ENCODE measurements at regions not wholly inside any gene's neighbourhood (a gene's known extent, or its start where the extent isn't known, plus 50 kb on each side); places are given as distances from the start of the nearest gene placed in this dataset.
A peak's percentile ranks its signal among the peaks of the same experiment; 100 is the strongest.

DNA sequence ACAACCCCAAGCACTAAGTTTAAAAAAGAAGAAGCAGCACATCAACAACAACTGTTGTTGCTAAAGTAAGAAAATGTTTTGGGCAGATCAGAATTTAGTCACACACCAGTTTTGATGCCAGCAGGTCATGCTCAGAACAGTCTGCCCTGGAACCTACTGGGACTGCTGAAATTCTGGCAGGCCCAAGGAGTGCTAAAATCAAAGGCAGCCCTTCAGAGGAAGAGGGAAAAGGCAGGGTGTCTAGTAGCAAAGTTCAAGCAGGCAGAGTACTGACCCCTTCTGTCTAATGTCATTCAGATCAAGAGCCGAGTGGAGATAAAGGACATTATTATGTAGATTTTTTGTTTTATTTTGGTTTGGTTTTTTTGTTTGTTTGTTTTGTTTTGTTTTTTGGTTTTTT lies 96.6 kb upstream of the LOC128125822 start:
- no peaks in the 10 kb centered on the region for H3K27me3 ChIP-seq (ENCODE audit: control insufficient read depth in 1 of 2, insufficient read depth in 2 of 2, low read length in 2 of 2)
- no peaks in the 10 kb centered on the region for H3K36me3 ChIP-seq (ENCODE audit: insufficient read depth, low read length)
- no peaks in the 10 kb centered on the region for H3K36me3 Mint-ChIP-seq (ENCODE audit: low read depth)
- DNase-seq, result no peak
- intact Hi-C loops (cut with DNase I, micrococcal nuclease), result no loop called here
- no peaks in the 10 kb centered on the region for H3K4me1 ChIP-seq (ENCODE audit: insufficient read depth, low read length)
- POLR2A ChIA-PET, result no interaction called here
- H3K9me3 Mint-ChIP-seq, result no peaks in the 10 kb centered on the region
- no peak overlapping the region for H3K4me3 ChIP-seq (ENCODE audit: low read length)
- H3K4me1 Mint-ChIP-seq (ENCODE audit: low read depth), result no peaks in the 10 kb centered on the region
- no peak overlapping the region for H3K27ac ChIP-seq (ENCODE audit: low read depth in 1 of 2, low read length in 2 of 2)
- H3K27me3 Mint-ChIP-seq, result no peaks in the 10 kb centered on the region
- CTCF ChIA-PET, result no interaction called here
- H3K4me3 Mint-ChIP-seq, result no peak overlapping the region
- TF ChIP-seq, protein P1, sequence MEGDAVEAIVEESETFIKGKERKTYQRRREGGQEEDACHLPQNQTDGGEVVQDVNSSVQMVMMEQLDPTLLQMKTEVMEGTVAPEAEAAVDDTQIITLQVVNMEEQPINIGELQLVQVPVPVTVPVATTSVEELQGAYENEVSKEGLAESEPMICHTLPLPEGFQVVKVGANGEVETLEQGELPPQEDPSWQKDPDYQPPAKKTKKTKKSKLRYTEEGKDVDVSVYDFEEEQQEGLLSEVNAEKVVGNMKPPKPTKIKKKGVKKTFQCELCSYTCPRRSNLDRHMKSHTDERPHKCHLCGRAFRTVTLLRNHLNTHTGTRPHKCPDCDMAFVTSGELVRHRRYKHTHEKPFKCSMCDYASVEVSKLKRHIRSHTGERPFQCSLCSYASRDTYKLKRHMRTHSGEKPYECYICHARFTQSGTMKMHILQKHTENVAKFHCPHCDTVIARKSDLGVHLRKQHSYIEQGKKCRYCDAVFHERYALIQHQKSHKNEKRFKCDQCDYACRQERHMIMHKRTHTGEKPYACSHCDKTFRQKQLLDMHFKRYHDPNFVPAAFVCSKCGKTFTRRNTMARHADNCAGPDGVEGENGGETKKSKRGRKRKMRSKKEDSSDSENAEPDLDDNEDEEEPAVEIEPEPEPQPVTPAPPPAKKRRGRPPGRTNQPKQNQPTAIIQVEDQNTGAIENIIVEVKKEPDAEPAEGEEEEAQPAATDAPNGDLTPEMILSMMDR (IDR thresholded peaks at IDR 0.05), result no peak
- H3K27ac Mint-ChIP-seq, result no peak overlapping the region
- no peaks in the 10 kb centered on the region for H3K9me3 ChIP-seq (ENCODE audit: control insufficient read depth in 1 of 2, insufficient read depth in 1 of 2, low read length in 2 of 2)
- no peak for ATAC-seq (ENCODE audit: poor library complexity)

DNA sequence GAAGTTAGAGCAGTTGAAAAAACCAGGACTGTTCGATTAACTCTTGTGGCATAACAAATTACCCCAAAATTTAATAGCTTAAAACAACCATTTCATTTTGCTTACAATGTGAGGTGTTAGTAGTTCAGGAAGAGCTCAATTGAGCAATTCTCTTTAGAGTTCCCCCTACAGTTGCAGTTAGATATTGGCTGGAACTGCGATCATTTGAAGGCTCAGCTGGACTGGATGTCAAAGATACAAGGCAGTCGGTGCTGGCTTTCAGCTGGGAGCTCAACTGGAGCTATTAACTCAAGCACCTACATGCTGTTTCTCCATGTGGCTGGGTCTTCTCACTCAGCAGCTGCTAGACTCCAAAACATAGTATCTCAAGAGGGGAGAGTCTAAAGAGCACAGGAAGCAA lies 96.0 kb upstream of the LOC128125822 start:
- peak in 1 of 14 experiments; percentile 4 for DNase-seq
- no peaks in the 10 kb centered on the region for H3K27me3 ChIP-seq (ENCODE audit: control insufficient read depth in 1 of 2, insufficient read depth in 2 of 2, low read length in 2 of 2)
- no peak overlapping the region for H3K4me3 ChIP-seq (ENCODE audit: low read length)
- H3K27ac ChIP-seq (ENCODE audit: low read depth in 1 of 2, low read length in 2 of 2), result no peak overlapping the region
- H3K9me3 ChIP-seq (ENCODE audit: control insufficient read depth in 1 of 2, insufficient read depth in 1 of 2, low read length in 2 of 2), result no peaks in the 10 kb centered on the region
- no peaks in the 10 kb centered on the region for H3K4me1 Mint-ChIP-seq (ENCODE audit: low read depth)
- no peaks in the 10 kb centered on the region for H3K9me3 Mint-ChIP-seq
- no peaks in the 10 kb centered on the region for H3K36me3 ChIP-seq (ENCODE audit: insufficient read depth, low read length)
- intact Hi-C loops (cut with DNase I, micrococcal nuclease), result no loop called here
- CTCF ChIA-PET, result no interaction called here
- no peaks in the 10 kb centered on the region for H3K36me3 Mint-ChIP-seq (ENCODE audit: low read depth)
- no peaks in the 10 kb centered on the region for H3K27me3 Mint-ChIP-seq
- H3K4me3 Mint-ChIP-seq, result no peak overlapping the region
- no peak for ATAC-seq (ENCODE audit: poor library complexity)
- POLR2A ChIA-PET, result no interaction called here
- H3K4me1 ChIP-seq (ENCODE audit: insufficient read depth, low read length), result no peaks in the 10 kb centered on the region
- TF ChIP-seq, protein P1 (IDR thresholded peaks at IDR 0.05), result no peak
- no peak overlapping the region for H3K27ac Mint-ChIP-seq

- POLR2A ChIA-PET, result no interaction called here
- Histone ChIP-seq H3K27me3 (ENCODE audit: control insufficient read depth in 1 of 2, insufficient read depth in 2 of 2, low read length in 2 of 2) (no peaks in the 10 kb centered on the region), H3K4me1 (ENCODE audit: insufficient read depth, low read length) (no peaks in the 10 kb centered on the region), H3K4me3 (ENCODE audit: low read length) (no peak overlapping the region), H3K36me3 (ENCODE audit: insufficient read depth, low read length) (no peaks in the 10 kb centered on the region), H3K27ac (ENCODE audit: low read depth in 1 of 2, low read length in 2 of 2) (no peak overlapping the region), H3K9me3 (ENCODE audit: control insufficient read depth in 1 of 2, insufficient read depth in 1 of 2, low read length in 2 of 2) (no peaks in the 10 kb centered on the region)
- no peak overlapping the region for H3K27ac Mint-ChIP-seq
- CTCF ChIA-PET, result interaction anchor here (1.2 kb wide), 1 partner anchor 9 kb away, joined by 3 read pairs; no protein-coding TSS in a partner anchor
- no peaks in the 10 kb centered on the region for H3K36me3 Mint-ChIP-seq (ENCODE audit: low read depth)
- H3K9me3 Mint-ChIP-seq, result no peaks in the 10 kb centered on the region
- ATAC-seq (ENCODE audit: poor library complexity) (no peak), DNase-seq (no peak)
- H3K4me1 Mint-ChIP-seq (ENCODE audit: low read depth), result no peaks in the 10 kb centered on the region
- intact Hi-C loops (cut with DNase I, micrococcal nuclease), result no loop called here
- TF ChIP-seq, protein P1 (IDR thresholded peaks at IDR 0.05), result no peak
- H3K4me3 Mint-ChIP-seq, result no peak overlapping the region
- H3K27me3 Mint-ChIP-seq, result no peaks in the 10 kb centered on the region
Observed at GRCh38 chr6:63477422-63478040, 94.7 kb upstream of the LOC128125822 start.

Data from CD4-positive, alpha-beta T cell (primary cell).